ENCODE measurements at regions not wholly inside any gene's neighbourhood (a gene's known extent, or its start where the extent isn't known, plus 50 kb on each side); places are given as distances from the start of the nearest gene placed in this dataset.

GRCh38 chr5:117568126-117568525 is 993.5 kb upstream of the SEMA6A start:
- Histone ChIP-seq H3K56ac (ENCODE audit: insufficient read length, low read depth, low read length) (no peak overlapping the region), H3K23ac (ENCODE audit: insufficient read length, low read depth, low read length) (no peak overlapping the region), H2BK15ac (ENCODE audit: low read depth, low read length) (no peak overlapping the region), H3T11ph (ENCODE audit: low read length) (no peak overlapping the region), H2BK12ac (ENCODE audit: insufficient read length, low read depth, low read length) (no peak overlapping the region), H4K5ac (ENCODE audit: insufficient read length, low read depth, low read length) (no peak overlapping the region), H2AFZ (ENCODE audit: low read length) (no peak overlapping the region), H3K4me1 (ENCODE audit: insufficient read depth, low read length) (no peaks in the 10 kb centered on the region), H2BK20ac (ENCODE audit: low read depth, low read length, poor library complexity, severe bottlenecking) (no peak overlapping the region), H3K9ac (ENCODE audit: extremely low read depth, insufficient read length, low read length) (no peak overlapping the region), H3K27ac (ENCODE audit: insufficient read length, low read depth, low read length) (no peak overlapping the region), H3K23me2 (ENCODE audit: insufficient read length, low read depth, low read length, poor library complexity, severe bottlenecking) (no peaks in the 10 kb centered on the region), H3K79me2 (ENCODE audit: insufficient read depth, low read length) (no peaks in the 10 kb centered on the region), H3K4me2 (ENCODE audit: insufficient read depth, insufficient read length, low read length) (no peak overlapping the region), H3K18ac (ENCODE audit: insufficient read length, low read depth, low read length) (no peak overlapping the region), H3K27me3 (ENCODE audit: insufficient read depth, low read length) (no peaks in the 10 kb centered on the region), H2AK5ac (ENCODE audit: insufficient read length, low read length) (no peak overlapping the region), H2BK120ac (ENCODE audit: low read depth, low read length, poor library complexity, severe bottlenecking) (no peak overlapping the region), H4K91ac (ENCODE audit: insufficient read length, low read depth, low read length) (no peak overlapping the region), H4K8ac (replicated peaks; ENCODE audit: insufficient read length, low read depth, low read length) (no peak overlapping the region), H4K20me1 (ENCODE audit: control insufficient read depth, insufficient read depth, insufficient read length) (no peaks in the 10 kb centered on the region), H3K4ac (ENCODE audit: low read depth, low read length) (no peak overlapping the region), H3K79me1 (ENCODE audit: insufficient read depth, low read depth, low read length, poor library complexity, severe bottlenecking) (no peaks in the 10 kb centered on the region), H3K14ac (ENCODE audit: insufficient read depth, low read length) (no peak overlapping the region), H2BK5ac (ENCODE audit: insufficient read length, low read length) (no peak overlapping the region), H3K9me3 (ENCODE audit: control insufficient read depth, low read depth, low read length) (no peaks in the 10 kb centered on the region)
- Mint-ChIP-seq H3K4me1 (peaks cover 9 to 11% of the 10 kb centered on the region in 2 experiments), H3K9me3 (no peaks in the 10 kb centered on the region; a peak in 2 of 5 replicates), H3K36me3 (ENCODE audit: insufficient read depth in 1 of 3, low read depth in 3 of 3) (no peaks in the 10 kb centered on the region), H3K27me3 (ENCODE audit: low read depth) (no peaks in the 10 kb centered on the region), H3K4me3 (no peak overlapping the region), H3K27ac (no peak overlapping the region)
- DNase-seq, result no peak
- TF ChIP-seq CTCF (conservative IDR thresholded peaks at IDR 0.05), result no peak
- WGBS (ENCODE audit: extremely low coverage, insufficient read length, low lambda C conversion rate), result no CpG with 5 or more reads among the region's 2 CpGs
